GM19351 (cell line): ENCODE measurements at regions not wholly inside any gene's neighbourhood (a gene's known extent, or its start where the extent isn't known, plus 50 kb on each side); places are given as distances from the start of the nearest gene placed in this dataset.

ENCODE experiments used
- ATAC-seq: cut with Tn5 transposase; IDR thresholded peaks from one replicate; pipeline ENCODE4 v1.9.1; 2021; ENCODE audit warnings: mild to moderate bottlenecking, moderate library complexity; ENCODE audit not compliant: unreplicated experiment

DNA sequence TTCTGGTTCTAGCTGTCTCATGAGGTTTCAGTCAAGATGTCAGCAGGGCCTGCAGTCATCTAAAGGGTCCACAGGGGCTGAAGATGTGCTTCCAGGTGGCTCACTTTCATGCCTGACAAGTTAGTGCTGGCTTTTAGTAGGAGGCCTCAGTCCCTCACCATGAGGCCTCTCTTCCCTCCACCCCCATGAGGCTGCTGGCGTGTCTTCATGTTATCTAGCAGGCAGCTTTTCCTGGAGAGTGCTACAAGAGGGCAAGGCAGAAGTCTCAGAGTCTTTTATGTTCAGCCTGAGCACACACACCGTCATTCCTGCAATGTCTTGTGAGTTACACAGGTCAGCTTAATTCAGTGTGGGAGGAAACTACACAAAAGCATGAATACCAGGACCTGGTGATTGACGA, 769.9 kb downstream of the HDGFL1 start:
- no peak for ATAC-seq

DNA sequence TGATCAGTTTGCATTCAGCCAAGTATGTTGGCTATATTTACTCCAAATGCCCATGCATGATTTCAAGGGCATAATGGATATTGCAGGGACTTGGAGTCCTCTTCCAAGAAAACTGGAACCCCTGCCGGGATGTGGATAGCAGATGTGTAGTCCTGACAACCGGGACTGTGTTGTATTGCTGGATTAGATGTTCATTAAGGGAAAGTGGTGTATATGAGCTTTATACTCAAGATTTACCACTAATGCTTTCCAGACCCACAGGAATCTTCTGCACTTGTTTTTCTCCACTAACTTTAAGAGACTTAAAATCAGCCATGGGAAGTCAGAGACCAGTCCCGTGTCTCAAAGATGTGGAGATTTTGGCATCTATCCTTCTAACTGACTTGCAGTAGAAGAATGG, 770.9 kb downstream of the HDGFL1 start:
- no peak for ATAC-seq

DNA sequence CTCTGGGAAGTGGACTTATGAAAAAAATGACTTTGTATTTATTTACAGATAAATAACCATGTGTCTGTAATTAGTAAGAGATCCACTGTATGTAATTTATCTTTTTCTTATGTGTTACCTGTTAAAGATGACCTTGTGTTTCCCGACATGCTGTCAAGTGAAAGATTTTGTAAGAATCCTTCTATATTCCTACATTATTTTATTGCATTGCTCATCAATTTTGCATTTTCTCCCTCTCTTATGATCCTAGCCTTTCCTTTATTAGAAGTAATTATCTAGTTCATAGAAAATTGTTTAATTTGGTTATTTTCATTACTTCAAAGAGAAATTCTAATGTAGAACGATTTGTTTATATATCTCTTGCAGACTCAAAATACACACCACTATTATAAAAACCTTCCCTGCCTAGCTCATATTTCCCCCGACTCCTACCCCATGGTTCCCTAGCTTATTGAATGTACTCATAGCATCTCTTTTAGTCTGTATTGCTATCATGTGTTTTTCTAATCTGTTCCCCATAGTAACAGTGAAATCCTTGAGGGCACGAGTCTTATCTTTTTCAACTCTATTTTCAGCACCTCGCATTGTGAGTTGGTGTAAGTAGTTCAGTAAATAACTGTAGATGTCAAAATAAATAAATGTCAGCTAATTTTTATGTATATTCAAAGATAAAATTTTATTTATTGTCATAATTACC, 774.4 kb downstream of the HDGFL1 start:
- ATAC-seq: no peak

DNA sequence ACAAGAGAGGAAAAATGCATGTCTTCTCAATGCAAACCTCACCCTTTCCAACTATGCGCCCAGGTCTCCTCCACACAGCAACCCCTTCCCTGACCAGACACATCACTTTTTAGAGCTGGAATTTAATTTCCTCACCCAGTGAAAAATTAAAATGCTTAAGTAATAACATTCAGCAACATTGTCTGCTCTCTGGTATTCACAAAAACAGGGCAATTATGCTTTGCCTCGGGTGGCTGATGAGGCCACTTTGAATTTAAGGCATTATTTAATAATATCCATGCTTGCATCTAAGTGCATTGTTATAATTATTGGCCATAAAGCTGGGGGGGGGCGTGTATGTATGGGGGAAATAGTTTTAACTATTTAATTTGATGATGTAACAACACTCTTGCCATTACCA, 777.8 kb upstream of the NRSN1 start:
- no peak for ATAC-seq

DNA sequence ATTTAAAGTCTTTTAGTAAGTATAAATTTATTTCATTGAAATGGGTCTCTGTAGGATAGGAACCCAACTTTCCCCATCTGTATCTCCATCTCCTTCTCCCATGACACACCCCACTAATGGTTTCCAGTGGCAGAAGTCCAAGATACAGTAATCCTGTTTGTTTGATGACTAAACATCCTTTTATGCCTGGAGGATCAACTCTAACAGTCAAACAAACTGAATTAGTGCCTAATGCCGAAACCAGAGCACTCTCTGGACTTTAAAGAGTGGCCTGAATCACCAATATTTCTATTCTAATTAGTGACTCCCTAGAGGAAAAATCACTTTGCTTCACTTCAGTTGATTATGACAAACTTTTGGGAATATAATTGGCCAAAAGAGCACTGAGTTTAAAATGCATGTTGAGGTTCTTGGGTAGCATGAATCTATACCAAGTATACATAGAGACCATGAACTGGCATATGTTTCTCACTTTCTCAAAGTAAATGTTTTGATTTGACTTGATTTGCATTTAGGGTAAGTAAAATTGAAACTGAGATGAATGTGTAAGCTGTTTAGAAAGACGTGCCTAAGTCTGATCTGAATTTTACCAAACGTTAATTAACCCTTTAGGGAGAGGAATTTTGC, 776.4 kb upstream of the NRSN1 start:
- no peak for ATAC-seq

DNA sequence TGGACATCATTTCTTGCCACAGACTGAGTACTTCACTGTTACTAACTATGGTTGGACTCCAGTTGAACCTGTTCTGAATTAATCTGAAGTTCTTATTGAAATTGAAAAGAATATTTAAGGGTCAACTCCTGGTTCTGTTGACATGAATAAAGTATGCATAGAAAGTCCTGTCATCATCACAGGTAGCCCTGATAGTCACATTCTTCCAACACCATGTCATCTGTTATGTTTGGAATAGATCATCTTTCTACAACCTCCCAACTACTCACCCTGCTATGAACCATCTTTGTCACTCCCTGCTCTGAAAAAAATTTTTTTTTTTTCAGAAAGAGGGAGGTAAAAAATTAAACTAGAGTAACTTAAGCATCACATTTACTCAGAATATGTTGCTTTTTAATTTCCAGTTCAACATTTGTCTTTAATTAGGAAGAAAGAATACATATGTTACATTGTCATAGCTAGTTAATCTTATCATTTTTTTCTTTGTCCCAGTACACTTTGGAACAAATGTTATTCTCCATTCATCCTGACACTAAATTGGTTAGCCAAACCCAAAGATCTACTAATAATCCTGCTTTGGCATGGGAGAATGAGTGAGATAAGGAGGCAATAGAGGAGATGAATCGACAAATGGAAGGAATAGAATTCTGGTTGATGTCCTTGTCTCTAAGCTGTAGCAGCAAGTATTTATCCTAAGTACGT, 775.1 kb upstream of the NRSN1 start:
- no peak for ATAC-seq

DNA sequence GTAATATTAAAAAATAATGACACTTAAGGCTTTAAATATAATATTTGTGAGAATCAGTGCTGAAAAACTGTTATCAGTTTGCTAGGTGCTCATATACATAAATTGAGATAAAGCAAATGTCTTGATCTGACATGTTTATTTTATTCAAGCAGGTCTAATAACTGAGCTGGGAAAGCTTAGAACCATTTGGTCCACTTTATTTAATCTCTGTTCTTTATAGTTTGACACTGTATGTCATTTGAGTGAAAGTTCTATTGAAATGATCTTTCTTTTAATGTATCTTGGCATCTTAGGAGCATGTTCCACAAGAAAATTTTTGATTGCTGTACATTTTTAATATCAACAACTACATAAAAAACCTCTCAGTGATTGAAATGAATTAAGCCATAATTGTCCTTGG, 772.0 kb upstream of the NRSN1 start:
- no peak for ATAC-seq

DNA sequence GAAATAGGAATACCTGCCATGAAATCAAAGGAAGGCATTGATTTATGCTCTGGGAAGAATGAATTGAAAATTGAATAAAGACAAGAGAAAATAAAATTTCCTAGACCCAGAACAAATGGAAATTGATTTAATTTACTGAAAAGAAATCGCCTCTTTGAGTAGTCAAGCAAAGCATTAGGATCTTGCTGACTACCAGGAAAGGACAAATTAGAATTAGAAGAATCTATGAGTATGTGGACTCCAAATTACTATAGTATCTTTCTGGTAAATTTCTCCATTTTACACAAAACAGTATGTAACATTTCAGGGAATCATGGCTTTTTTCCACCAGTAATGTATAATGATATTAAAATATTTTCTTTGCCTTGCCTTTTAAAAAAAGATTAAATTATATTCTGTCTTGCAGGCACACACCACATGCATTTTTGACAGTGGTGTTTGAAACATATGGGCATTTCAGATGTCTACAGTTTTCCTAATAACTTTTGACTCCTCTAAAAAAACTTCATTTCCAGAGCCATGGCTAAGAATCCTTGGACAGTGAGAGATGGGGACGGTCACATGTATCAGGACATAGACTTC, 768.7 kb upstream of the NRSN1 start:
- ATAC-seq: no peak

DNA sequence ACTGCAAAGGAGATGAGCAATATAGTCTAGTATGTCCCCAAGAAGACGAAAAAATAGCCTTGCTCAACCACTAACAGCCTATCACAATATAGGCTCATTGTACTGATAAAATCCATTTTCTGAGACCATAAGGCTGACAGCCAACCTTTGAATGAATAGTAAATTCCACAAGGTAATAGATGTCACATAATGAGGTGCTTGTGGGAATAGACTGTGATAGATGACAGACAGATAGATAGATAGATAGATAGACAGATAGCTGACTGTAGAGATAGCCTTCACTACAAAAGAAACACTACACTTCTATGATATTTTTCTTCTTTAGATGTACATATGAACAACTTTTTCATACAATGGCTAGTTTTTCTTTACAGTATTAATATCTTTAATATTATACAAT, 760.3 kb upstream of the NRSN1 start:
- ATAC-seq: no peak

DNA sequence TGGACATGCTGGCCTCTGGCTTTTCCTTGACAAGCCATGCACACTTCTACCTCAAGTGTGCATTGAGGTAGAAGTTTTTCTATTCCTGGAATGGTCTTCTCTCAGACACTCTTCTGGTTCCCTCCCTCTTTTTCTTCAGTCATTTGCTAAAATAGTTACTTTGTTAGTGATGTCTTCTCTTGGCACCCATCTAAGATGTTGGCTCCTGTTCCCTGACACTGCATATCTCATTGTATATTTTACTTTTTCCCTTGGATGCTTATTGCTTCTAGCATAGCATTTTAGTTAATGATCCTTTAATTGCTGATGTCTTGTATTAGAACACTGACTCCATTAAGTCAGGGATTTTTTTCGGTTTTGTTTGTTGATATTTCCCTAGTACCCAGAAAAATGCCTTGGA, 758.7 kb upstream of the NRSN1 start:
- no peak for ATAC-seq

DNA sequence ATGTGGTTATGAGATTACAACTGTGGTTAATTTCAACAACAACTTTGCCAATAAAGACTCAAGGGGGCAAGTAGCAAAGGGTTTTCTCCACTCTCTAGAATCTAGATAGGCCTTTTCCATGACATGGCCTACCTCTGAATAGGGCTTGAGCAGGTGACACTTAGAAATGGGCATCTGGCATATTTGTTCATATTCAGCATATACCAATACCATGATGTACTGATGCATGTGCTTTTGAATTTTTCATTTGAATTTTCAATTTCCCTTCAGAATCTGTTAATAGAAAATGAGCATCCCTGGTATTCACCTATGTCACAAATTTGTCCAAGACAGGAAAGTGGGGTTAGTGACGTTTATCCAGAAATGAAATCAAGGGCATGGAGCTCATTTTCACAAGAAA, 757.5 kb upstream of the NRSN1 start:
- ATAC-seq: no peak

DNA sequence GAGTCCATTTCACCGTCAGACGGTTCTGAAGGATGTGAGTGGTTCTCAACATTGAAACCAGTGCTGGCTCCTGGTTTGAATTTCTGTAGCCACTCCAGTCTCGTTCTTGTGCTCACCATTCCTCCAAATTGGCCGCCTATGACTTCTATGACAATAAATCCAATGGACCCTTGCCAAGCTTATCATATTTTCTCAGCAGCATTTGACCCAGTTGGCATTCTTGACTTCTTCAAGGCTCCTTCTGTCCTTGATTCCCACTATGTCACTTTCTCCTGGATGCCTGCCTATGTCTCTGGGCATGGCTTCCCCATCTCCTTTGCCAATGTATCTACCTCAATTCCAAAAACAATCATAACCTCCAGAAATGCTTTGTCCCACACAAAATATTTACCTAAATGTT, 756.0 kb upstream of the NRSN1 start:
- no peak for ATAC-seq

DNA sequence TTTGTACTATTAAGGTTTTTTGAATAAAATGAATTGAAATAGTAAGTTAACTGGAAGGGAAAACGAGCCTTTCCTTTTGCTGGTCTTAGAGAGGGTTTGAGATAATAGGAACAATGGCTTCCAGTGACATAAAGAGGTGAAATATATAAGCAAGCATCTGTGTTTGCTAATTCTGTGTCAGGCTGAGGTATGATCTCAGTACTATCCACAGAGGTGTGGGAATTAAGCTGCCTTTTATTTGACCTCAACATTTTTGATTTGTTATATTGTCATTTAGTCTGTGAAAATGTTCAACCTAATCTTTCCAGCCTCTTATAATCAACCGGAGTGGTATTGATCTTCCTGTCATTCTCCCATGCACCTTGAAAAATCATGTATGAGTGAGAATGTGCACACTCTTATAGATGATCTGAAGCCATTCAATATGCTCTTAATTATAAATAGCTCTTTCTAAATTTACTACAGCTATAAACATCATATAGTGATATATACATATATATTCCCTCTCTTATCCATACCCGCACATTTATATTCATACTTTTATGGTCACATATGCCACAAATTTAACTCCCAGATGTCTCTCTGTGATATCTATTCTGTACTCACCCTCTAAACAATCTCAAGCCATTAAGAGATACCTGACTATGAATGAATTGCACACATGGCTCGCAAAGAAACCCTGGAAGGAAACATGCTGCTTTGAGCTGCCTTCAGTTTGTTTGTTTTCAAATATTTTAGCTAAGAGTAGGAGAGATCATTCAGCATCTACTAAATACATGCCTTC, 754.7 kb upstream of the NRSN1 start:
- ATAC-seq: no peak

DNA sequence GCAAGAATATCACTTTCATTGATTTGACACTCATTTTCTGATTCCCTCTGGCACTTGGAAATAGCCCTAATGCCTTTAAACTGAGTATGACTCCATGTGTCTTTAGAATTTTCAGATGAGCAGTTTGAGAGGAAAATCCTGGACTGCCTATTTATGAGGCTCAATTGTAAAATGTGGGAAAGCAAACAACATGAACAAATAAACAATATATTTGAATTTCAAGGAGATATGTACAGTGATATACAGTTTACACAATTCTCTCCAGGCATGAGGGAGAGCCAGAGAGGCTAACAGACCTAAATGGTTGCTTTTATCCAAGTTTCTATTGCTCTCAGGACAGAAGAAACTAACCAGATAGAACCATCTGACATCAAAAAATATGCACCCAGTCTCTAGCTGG, 748.2 kb upstream of the NRSN1 start:
- ATAC-seq: no peak

DNA sequence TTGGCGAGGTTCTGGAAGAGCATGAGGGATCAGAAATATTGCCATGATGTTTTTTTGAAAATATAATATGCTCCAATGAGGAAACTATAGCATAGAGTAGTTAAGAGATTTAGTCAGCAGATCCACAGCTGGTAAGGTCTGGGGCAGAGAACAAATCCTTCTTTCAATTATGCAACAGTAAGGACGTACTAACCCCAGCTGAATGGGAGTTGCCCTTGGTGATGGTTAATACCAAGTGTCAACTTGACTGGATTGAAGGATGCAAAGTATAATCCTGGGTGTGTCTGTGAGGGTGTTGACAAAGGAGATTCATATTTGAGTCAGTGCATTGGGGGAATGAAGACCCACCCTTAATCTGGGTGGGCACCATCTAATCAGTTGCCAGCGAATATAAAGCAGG, 745.5 kb upstream of the NRSN1 start:
- no peak for ATAC-seq

DNA sequence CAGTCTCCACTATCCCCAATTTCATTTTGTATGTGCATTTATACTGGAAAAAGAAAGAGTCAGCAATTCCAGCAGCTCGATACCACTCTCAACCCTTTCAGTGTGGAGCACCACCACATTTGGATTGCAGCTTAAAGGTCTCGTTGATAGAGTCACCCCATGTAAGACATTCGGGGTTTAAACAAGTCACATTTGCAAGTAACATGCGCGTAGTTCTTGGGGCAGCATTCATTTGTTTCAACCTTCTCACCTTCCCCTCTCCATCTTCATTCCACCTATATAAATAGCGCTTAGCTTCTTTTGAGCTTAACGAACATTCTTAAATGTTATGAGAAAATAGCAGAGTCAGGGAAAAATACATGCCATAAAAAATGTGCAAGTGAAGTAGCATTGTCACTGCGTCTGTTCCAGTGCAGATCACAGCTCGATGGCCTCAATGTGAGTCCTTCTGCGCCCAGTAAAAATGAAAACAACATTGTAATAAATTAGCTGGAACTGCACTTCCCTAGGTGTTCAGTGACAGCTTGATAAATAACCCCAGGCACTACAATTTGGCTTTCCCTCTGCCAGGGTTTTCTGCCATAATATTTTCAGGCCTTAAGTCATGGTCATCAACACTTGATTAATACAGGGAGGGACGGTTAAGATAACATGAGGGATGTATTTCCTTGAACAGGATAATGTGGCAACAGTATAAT, 737.8 kb upstream of the NRSN1 start:
- no peak for ATAC-seq

DNA sequence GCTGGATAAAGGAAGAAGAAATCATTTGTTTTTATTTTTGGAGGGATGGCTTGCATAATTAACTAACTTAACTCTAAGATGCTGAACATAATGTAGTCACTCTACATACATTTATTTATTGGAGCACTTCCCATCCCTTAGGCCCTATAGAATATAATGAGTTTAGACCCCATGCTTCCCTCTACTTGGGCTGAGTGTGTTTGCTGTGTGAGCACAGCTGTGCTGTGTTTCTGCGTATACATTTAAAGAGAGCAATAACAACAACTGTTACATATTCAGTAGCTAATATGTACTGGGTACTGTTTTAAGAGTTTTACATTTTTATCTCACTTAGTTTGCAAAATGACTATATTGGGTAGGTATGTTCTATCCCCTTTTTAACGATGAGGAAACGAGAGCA, 736.6 kb upstream of the NRSN1 start:
- ATAC-seq: no peak

DNA sequence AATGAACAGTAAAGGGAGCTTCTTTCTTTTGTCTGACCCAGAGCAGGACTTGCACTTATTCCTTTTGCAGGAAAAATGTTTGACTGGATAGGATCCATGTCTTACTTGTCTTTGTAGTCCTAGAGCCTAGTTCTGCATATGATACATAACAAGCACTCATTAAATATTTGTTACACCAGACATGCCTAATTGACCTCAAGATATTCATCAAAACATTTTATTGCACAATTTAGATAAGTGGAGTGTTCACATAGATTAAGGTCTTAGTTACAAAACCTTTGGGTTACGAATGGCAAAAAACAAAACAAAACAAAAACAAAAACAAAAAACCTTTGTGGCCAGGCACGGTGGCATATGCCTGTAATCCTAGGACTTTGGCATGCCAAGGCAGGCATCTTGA, 735.8 kb upstream of the NRSN1 start:
- ATAC-seq: no peak

DNA sequence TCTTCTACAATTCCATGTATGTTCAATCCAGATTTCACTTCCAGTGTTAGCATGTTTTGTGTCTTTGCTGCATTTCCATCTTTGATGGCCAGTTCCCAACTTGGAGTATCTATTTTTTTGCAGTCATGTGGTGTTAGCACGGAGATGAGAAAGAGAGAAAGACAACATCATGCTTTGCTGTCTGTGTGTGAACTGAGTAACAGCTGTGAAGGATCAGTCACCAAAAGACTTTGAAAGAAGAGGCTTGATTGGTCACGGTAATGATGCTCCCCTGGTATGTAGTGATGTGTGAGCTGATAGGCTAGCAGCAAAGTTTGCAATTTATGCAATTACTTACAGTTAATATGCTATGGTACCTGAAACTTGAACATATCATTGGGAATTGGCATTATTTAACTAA, 731.3 kb upstream of the NRSN1 start:
- no peak for ATAC-seq

DNA sequence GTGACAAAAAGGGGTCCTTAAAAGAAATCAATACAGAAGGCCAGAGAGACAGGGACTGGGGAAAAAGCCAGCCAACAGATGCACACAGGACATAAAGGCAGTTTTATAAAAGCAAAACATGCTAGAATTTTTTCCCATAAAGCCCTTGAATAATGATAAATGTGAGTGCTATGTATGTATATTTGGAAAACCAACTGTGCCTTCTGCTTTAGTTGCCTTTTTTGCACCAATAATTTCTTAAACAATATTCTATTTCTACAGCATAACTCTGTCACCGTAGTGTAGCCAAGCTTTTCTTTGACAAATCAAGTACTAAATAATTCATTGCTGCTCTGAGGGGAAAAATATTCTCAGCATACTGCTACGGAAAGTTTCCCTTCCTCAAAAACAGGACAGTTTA, 730.6 kb upstream of the NRSN1 start:
- ATAC-seq: no peak

DNA sequence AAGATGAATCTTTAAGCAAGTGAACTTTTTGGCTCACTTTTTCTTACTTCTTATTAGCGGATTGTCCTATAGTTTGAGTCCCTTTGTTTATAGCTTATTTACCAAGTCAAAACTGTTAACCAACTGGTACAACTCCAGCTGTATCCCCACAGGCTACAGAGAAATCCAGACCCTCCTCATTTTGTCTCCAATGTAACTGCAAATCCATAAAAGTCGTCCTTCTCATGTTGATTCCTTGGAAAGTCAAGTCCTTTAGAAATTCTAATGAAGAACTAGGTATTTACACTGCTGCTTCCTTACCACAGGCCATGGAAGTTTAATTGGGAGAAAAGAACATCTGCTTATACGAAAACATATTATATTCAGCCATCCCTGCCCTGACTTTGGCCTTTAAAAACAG, 729.1 kb upstream of the NRSN1 start:
- no peak for ATAC-seq
